Right cardiac atrium (tissue), 5 donors: ENCODE measurements at regions not wholly inside any gene's neighbourhood (a gene's known extent, or its start where the extent isn't known, plus 50 kb on each side); places are given as distances from the start of the nearest gene placed in this dataset.

ENCODE experiments used
- ATAC-seq, 2 donors: fragments of 200-7000 bp; cut with Tn5 transposase; one replicate each; pipeline versions ENCODE4 v1.8.0 to v1.9.1; 2020; ENCODE audit warnings: moderate library complexity in 2 of 2, mild to moderate bottlenecking in 1 of 2
- DNase-seq, 3 donors: peaks; one replicate each; pipeline ENCODE4 v3.0.0-alpha.2; 2020
- H3K27ac ChIP-seq: one replicate; pipeline ENCODE4 v1.5.1; 2013; ENCODE audit warnings: mild to moderate bottlenecking, low read length, control low read depth, moderate library complexity
- H3K27me3 ChIP-seq: one replicate; pipeline ENCODE4 v1.6.1; 2013; ENCODE audit not compliant: control insufficient read depth, insufficient read depth
- H3K4me1 ChIP-seq: one replicate; pipeline ENCODE4 v1.6.1; 2013; ENCODE audit warnings: low read length; ENCODE audit not compliant: control insufficient read depth, insufficient read depth
- H3K4me3 ChIP-seq: one replicate; pipeline ENCODE4 v1.5.1; 2013; ENCODE audit warnings: low read length, control low read depth
- H3K9me3 ChIP-seq: one replicate; pipeline ENCODE4 v1.6.1; 2013; ENCODE audit warnings: low read length; ENCODE audit not compliant: control insufficient read depth
- WGBS: extraction: QIAGEN DNeasy Blood & Tissue Kit; methylation state at CpG from one replicate; pipeline ENCODE4 v1.1.7; 2013; 5-methylcytosine and 5-hydroxymethylcytosine counted together
- intact Hi-C, 4 donors: fragments of 100-400 bp; cut with DNase I; formaldehyde crosslinking; loops; one replicate each; pipeline versions ENCODE4 v1.11.0 to v1.14.0; 2022 to 2023
- donor health status: healthy with polysubstance abuse.
- donor health status: DM: no; HTN: yes; CAD: no.
- donor health status: DM: no; HTN: no; CAD: no.
- donor health status: DM: no; HTN: yes; CAD: no; lungs with severe emphysema.
- donor health status: DM: yes; HTN: yes; CAD: no.

- intact Hi-C loops = no loop called here
These were observed 97.7 kb upstream of the VGLL2 start for GRCh38 chr6:117167520-117168271.

GRCh38 chr6:117168296-117169063 lies 96.9 kb upstream of the VGLL2 start:
- H3K27me3 ChIP-seq = no peaks in the 10 kb centered on the region
- intact Hi-C loops = no loop called here
- no peaks in the 10 kb centered on the region for H3K9me3 ChIP-seq
- H3K4me3 ChIP-seq = no peak overlapping the region
- no peak for DNase-seq
- no peak overlapping the region for H3K27ac ChIP-seq
- peaks cover 4% of the 10 kb centered on the region for H3K4me1 ChIP-seq
- ATAC-seq = peak in 1 of 2 donors; percentile 24
- WGBS = 32% methylated on average over 4 of the region's 4 CpGs

More at GRCh38 chr6:117167520-117168271, 97.7 kb upstream of the VGLL2 start:
- DNase-seq (peak in 1 of 3 donors; percentile 13), ATAC-seq (peak in 1 of 2 donors; percentile 55)
- H3K4me1 ChIP-seq = peaks cover 4% of the 10 kb centered on the region
- no peak overlapping the region for H3K27ac ChIP-seq
- no peaks in the 10 kb centered on the region for H3K9me3 ChIP-seq
- no peaks in the 10 kb centered on the region for H3K27me3 ChIP-seq
- WGBS = 55% methylated on average over 10 of the region's 10 CpGs
- no peak overlapping the region for H3K4me3 ChIP-seq

GRCh38 chr6:117169064-117169665 lies 96.2 kb upstream of the VGLL2 start:
- no peaks in the 10 kb centered on the region for H3K9me3 ChIP-seq
- no peaks in the 10 kb centered on the region for H3K27me3 ChIP-seq
- no peak overlapping the region for H3K27ac ChIP-seq
- no peak overlapping the region for H3K4me3 ChIP-seq
- intact Hi-C loops = no loop called here
- ATAC-seq = peak in 1 of 2 donors; percentile 33
- 53% methylated on average over 5 of the region's 5 CpGs for WGBS
- peaks cover 4% of the 10 kb centered on the region for H3K4me1 ChIP-seq
- DNase-seq = no peak

GRCh38 chr6:117169781-117170281 lies 95.5 kb upstream of the VGLL2 start:
- no peak overlapping the region for H3K27ac ChIP-seq
- H3K9me3 ChIP-seq = no peaks in the 10 kb centered on the region
- ATAC-seq (no peak), DNase-seq (no peak)
- intact Hi-C loops = no loop called here
- peaks cover 4% of the 10 kb centered on the region for H3K4me1 ChIP-seq
- no peaks in the 10 kb centered on the region for H3K27me3 ChIP-seq
- WGBS = 19% methylated on average over 1 of the region's 1 CpG
- no peak overlapping the region for H3K4me3 ChIP-seq

- Histone ChIP-seq H3K27ac (no peak overlapping the region), H3K4me3 (no peak overlapping the region), H3K4me1 (no peaks in the 10 kb centered on the region), H3K27me3 (no peaks in the 10 kb centered on the region), H3K9me3 (no peaks in the 10 kb centered on the region)
- ATAC-seq (no peak), DNase-seq (no peak)
- intact Hi-C loops = no loop called here
These were observed 90.5 kb upstream of the VGLL2 start for GRCh38 chr6:117174835-117175360.

- intact Hi-C loops = no loop called here
- no peaks in the 10 kb centered on the region for H3K27me3 ChIP-seq
- H3K4me3 ChIP-seq = no peak overlapping the region
- 11% methylated on average over 2 of the region's 2 CpGs for WGBS
- ATAC-seq (no peak), DNase-seq (no peak)
- no peaks in the 10 kb centered on the region for H3K4me1 ChIP-seq
- H3K9me3 ChIP-seq = no peaks in the 10 kb centered on the region
- no peak overlapping the region for H3K27ac ChIP-seq
These were observed 76.6 kb upstream of the VGLL2 start for GRCh38 chr6:117188627-117189201.

GRCh38 chr6:117191009-117191408 lies 74.3 kb upstream of the VGLL2 start:
- no peaks in the 10 kb centered on the region for H3K4me1 ChIP-seq
- no peaks in the 10 kb centered on the region for H3K27me3 ChIP-seq
- H3K4me3 ChIP-seq = no peak overlapping the region
- no peaks in the 10 kb centered on the region for H3K9me3 ChIP-seq
- no peak for DNase-seq
- WGBS = 70% methylated on average over 5 of the region's 5 CpGs
- ATAC-seq = no peak
- no peak overlapping the region for H3K27ac ChIP-seq
- intact Hi-C loops = no loop called here

- intact Hi-C loops = no loop called here
- H3K4me3 ChIP-seq = no peak overlapping the region
- WGBS = 83% methylated on average over 1 of the region's 1 CpG
These were observed 73.9 kb upstream of the VGLL2 start for GRCh38 chr6:117191448-117191847.

GRCh38 chr6:117194271-117194670 lies 71.1 kb upstream of the VGLL2 start:
- WGBS = 39% methylated on average over 2 of the region's 2 CpGs
- no peaks in the 10 kb centered on the region for H3K4me1 ChIP-seq
- H3K4me3 ChIP-seq = no peak overlapping the region
- H3K27me3 ChIP-seq = no peaks in the 10 kb centered on the region
- H3K27ac ChIP-seq = no peak overlapping the region
- H3K9me3 ChIP-seq = no peaks in the 10 kb centered on the region
- DNase-seq (no peak), ATAC-seq (no peak)
- intact Hi-C loops = no loop called here

More at GRCh38 chr6:117191448-117191847, 73.9 kb upstream of the VGLL2 start:
- Histone ChIP-seq H3K27me3 (no peaks in the 10 kb centered on the region), H3K9me3 (no peaks in the 10 kb centered on the region), H3K4me1 (no peaks in the 10 kb centered on the region), H3K27ac (no peak overlapping the region)
- no peak for DNase-seq
- no peak for ATAC-seq

- ATAC-seq = no peak
- Histone ChIP-seq H3K27ac (no peak overlapping the region), H3K27me3 (no peaks in the 10 kb centered on the region), H3K4me3 (no peak overlapping the region), H3K9me3 (no peaks in the 10 kb centered on the region), H3K4me1 (no peaks in the 10 kb centered on the region)
- intact Hi-C loops = no loop called here
- no peak for DNase-seq
- WGBS = 42% methylated on average over 4 of the region's 4 CpGs
These were observed 70.4 kb upstream of the VGLL2 start for GRCh38 chr6:117194978-117195377.
